KMS-11 (cell line): ENCODE measurements at regions not wholly inside any gene's neighbourhood (a gene's known extent, or its start where the extent isn't known, plus 50 kb on each side); places are given as distances from the start of the nearest gene placed in this dataset.

Experiments
- H2AFZ ChIP-seq: fragments of 200-600 bp; sonication (generic); 2 replicates; pipeline ENCODE4 v1.6.1; 2016; ENCODE audit warnings: antibody characterized with exemption, mixed run types, low read depth
- H3K27ac ChIP-seq: fragments of 200-600 bp; sonication (generic); 2 replicates; pipeline ENCODE4 v1.6.1; 2016; ENCODE audit warnings: mild to moderate bottlenecking, mixed run types
- H3K27me3 ChIP-seq: fragments of 200-600 bp; sonication (generic); 2 replicates; pipeline ENCODE4 v1.6.1; 2017; ENCODE audit warnings: mild to moderate bottlenecking, low read depth, mixed run types, moderate library complexity; ENCODE audit not compliant: insufficient read depth
- H3K36me3 ChIP-seq: fragments of 200-600 bp; sonication (generic); 2 replicates; pipeline ENCODE4 v1.6.1; 2017; ENCODE audit warnings: mild to moderate bottlenecking, mixed run types; ENCODE audit not compliant: insufficient read depth
- H3K4me1 ChIP-seq: fragments of 200-600 bp; sonication (generic); 2 replicates; pipeline ENCODE4 v1.6.1; 2016; ENCODE audit warnings: mild to moderate bottlenecking, low read depth, mixed run types; ENCODE audit not compliant: poor library complexity, severe bottlenecking
- H3K4me2 ChIP-seq: fragments of 200-600 bp; sonication (generic); 2 replicates; pipeline ENCODE4 v1.7.0; 2016; ENCODE audit warnings: mild to moderate bottlenecking, mixed run types
- H3K4me3 ChIP-seq: fragments of 200-600 bp; sonication (generic); IDR thresholded peaks from 2 replicates; pipeline ENCODE4 v1.6.1; 2017; ENCODE audit warnings: low read depth, low read length, mixed read lengths; ENCODE audit not compliant: insufficient read depth
- H3K79me2 ChIP-seq: fragments of 200-600 bp; sonication (generic); 2 replicates; pipeline ENCODE4 v1.6.1; 2016; ENCODE audit warnings: low read depth, mixed run types; ENCODE audit not compliant: insufficient read depth
- H3K9ac ChIP-seq: fragments of 200-600 bp; sonication (generic); 2 replicates; pipeline ENCODE4 v1.6.1; 2016; ENCODE audit warnings: mild to moderate bottlenecking, mixed run types
- H4K20me1 ChIP-seq: fragments of 200-600 bp; sonication (generic); 2 replicates; pipeline ENCODE4 v1.6.1; 2016; ENCODE audit warnings: mild to moderate bottlenecking, mixed run types; ENCODE audit not compliant: insufficient read depth
- TF ChIP-seq, protein P1 (sequence below): fragments of 200-600 bp; sonication (generic); conservative IDR thresholded peaks from 2 replicates; pipeline ENCODE4 v1.6.1; 2017; ENCODE audit warnings: low read depth, mild to moderate bottlenecking, antibody characterized with exemption, low read length, moderate library complexity, mixed read lengths

GRCh38 chr11:134830312-134830711 is 418.3 kb upstream of the B3GAT1 start:
- Histone ChIP-seq H3K79me2 (no peaks in the 10 kb centered on the region), H3K27ac (no peak overlapping the region), H3K36me3 (no peaks in the 10 kb centered on the region), H3K4me2 (no peak overlapping the region), H3K9ac (no peak overlapping the region), H2AFZ (no peak overlapping the region), H3K4me3 (no peak overlapping the region), H3K4me1 (no peaks in the 10 kb centered on the region), H4K20me1 (no peaks in the 10 kb centered on the region), H3K27me3 (no peaks in the 10 kb centered on the region)
- TF ChIP-seq, protein P1, sequence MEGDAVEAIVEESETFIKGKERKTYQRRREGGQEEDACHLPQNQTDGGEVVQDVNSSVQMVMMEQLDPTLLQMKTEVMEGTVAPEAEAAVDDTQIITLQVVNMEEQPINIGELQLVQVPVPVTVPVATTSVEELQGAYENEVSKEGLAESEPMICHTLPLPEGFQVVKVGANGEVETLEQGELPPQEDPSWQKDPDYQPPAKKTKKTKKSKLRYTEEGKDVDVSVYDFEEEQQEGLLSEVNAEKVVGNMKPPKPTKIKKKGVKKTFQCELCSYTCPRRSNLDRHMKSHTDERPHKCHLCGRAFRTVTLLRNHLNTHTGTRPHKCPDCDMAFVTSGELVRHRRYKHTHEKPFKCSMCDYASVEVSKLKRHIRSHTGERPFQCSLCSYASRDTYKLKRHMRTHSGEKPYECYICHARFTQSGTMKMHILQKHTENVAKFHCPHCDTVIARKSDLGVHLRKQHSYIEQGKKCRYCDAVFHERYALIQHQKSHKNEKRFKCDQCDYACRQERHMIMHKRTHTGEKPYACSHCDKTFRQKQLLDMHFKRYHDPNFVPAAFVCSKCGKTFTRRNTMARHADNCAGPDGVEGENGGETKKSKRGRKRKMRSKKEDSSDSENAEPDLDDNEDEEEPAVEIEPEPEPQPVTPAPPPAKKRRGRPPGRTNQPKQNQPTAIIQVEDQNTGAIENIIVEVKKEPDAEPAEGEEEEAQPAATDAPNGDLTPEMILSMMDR = no peak

DNA sequence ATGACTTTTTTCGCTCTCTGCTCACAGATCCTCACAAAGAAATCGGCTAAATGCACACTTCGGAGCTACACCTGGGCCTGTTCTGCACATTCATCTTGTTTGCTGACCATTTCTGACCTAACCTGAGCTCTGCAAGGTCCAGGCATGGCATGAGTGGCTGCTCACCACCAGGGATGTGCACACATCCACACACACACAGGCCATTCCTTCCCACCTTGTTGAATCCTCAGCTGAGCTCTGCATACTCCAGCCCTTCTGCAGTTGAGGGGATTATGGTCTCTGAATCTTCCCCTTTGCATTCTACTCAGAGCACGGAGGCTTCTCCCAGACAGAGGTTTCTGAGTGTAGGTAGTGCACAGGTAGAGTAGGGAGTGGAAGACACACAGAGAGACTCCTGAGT is 411.9 kb upstream of the B3GAT1 start:
- Histone ChIP-seq H3K4me2 (no peak overlapping the region), H3K4me1 (no peaks in the 10 kb centered on the region), H4K20me1 (no peaks in the 10 kb centered on the region), H3K36me3 (no peaks in the 10 kb centered on the region), H3K4me3 (no peak overlapping the region), H2AFZ (no peak overlapping the region), H3K9ac (no peak overlapping the region), H3K27ac (no peak overlapping the region), H3K27me3 (no peaks in the 10 kb centered on the region), H3K79me2 (no peaks in the 10 kb centered on the region)
- TF ChIP-seq, protein P1 = no peak

DNA sequence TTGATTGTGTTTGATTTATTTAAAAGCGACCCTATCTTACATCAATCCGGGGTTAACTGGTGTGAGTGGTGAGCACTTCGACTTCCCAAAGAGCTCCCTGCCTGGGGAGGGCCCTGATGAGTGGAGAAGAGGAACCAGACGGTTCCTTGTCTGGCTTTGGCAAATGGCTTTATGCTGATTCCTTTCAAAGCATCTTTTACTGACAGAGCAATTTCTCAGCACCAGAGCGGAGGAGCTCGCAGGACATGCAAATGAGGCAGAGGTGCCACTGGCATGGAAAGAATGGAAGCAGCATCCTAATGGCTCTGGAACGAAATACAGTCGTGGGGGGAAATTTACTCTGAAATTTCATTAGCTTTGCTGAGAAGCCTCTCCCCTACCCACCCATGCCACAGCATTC is 410.9 kb upstream of the B3GAT1 start:
- Histone ChIP-seq H3K27ac (no peak overlapping the region), H2AFZ (no peak overlapping the region)
- TF ChIP-seq, protein P1 = no peak

GRCh38 chr11:134821422-134821821 is 409.4 kb upstream of the B3GAT1 start:
- Histone ChIP-seq H3K4me1 (no peaks in the 10 kb centered on the region), H3K27me3 (no peaks in the 10 kb centered on the region), H4K20me1 (no peaks in the 10 kb centered on the region), H3K4me2 (no peak overlapping the region), H3K79me2 (no peaks in the 10 kb centered on the region), H3K4me3 (no peak overlapping the region), H3K27ac (no peak overlapping the region), H2AFZ (no peak overlapping the region), H3K36me3 (no peaks in the 10 kb centered on the region), H3K9ac (no peak overlapping the region)
- TF ChIP-seq, protein P1 = no peak

More for the DNA sequence above, 410.9 kb upstream of the B3GAT1 start:
- no peaks in the 10 kb centered on the region for H3K36me3 ChIP-seq
- H3K79me2 ChIP-seq = no peaks in the 10 kb centered on the region
- no peaks in the 10 kb centered on the region for H3K27me3 ChIP-seq
- H3K4me1 ChIP-seq = no peaks in the 10 kb centered on the region
- H3K4me2 ChIP-seq = no peak overlapping the region
- no peak overlapping the region for H3K9ac ChIP-seq
- H4K20me1 ChIP-seq = no peaks in the 10 kb centered on the region
- no peak overlapping the region for H3K4me3 ChIP-seq
